SK-N-SH treated with all-trans-retinoic acid at 6 μM for 48 hours (cell line): ENCODE measurements at regions not wholly inside any gene's neighbourhood (a gene's known extent, or its start where the extent isn't known, plus 50 kb on each side); places are given as distances from the start of the nearest gene placed in this dataset.

Experiments
- PATZ1 ChIP-seq: fragments of 250-450 bp; sonication (Bioruptor Pico); IDR thresholded peaks from 2 replicates; pipeline ENCODE4 v1.8.0; 2020; ENCODE audit warnings: mild to moderate bottlenecking, moderate library complexity, borderline replicate concordance
- TF ChIP-seq, protein P1 (sequence below): fragments of 250-450 bp; sonication (Bioruptor Pico); IDR thresholded peaks from 2 replicates; pipeline ENCODE4 v1.5.0; 2020; ENCODE audit warnings: mild to moderate bottlenecking, moderate library complexity

GRCh38 chr3:8338424-8338823 lies 163.2 kb upstream of the LMCD1 start:
- TF ChIP-seq, protein P1, sequence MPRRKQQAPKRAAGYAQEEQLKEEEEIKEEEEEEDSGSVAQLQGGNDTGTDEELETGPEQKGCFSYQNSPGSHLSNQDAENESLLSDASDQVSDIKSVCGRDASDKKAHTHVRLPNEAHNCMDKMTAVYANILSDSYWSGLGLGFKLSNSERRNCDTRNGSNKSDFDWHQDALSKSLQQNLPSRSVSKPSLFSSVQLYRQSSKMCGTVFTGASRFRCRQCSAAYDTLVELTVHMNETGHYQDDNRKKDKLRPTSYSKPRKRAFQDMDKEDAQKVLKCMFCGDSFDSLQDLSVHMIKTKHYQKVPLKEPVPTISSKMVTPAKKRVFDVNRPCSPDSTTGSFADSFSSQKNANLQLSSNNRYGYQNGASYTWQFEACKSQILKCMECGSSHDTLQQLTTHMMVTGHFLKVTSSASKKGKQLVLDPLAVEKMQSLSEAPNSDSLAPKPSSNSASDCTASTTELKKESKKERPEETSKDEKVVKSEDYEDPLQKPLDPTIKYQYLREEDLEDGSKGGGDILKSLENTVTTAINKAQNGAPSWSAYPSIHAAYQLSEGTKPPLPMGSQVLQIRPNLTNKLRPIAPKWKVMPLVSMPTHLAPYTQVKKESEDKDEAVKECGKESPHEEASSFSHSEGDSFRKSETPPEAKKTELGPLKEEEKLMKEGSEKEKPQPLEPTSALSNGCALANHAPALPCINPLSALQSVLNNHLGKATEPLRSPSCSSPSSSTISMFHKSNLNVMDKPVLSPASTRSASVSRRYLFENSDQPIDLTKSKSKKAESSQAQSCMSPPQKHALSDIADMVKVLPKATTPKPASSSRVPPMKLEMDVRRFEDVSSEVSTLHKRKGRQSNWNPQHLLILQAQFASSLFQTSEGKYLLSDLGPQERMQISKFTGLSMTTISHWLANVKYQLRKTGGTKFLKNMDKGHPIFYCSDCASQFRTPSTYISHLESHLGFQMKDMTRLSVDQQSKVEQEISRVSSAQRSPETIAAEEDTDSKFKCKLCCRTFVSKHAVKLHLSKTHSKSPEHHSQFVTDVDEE (CRISPR knock-in tag): no peak
- TF ChIP-seq PATZ1 (CRISPR knock-in tag): no peak
